ENCODE measurements at regions not wholly inside any gene's neighbourhood (a gene's known extent, or its start where the extent isn't known, plus 50 kb on each side); places are given as distances from the start of the nearest gene placed in this dataset.

GRCh38 chr5:99651298-99651697, 722.5 kb upstream of the CHD1 start:
- no peak overlapping the region for H3K4me3 Mint-ChIP-seq
- no peaks in the 10 kb centered on the region for H3K27me3 Mint-ChIP-seq
- no peaks in the 10 kb centered on the region for H3K36me3 Mint-ChIP-seq (ENCODE audit: low read depth)
- H3K27ac Mint-ChIP-seq = no peak overlapping the region
- H3K4me1 Mint-ChIP-seq (ENCODE audit: low read depth) = no peaks in the 10 kb centered on the region
- H3K9me3 Mint-ChIP-seq = no peaks in the 10 kb centered on the region

- Mint-ChIP-seq H3K4me1 (ENCODE audit: low read depth) (no peaks in the 10 kb centered on the region), H3K27me3 (no peaks in the 10 kb centered on the region), H3K36me3 (ENCODE audit: low read depth) (no peaks in the 10 kb centered on the region), H3K9me3 (peaks cover 4% of the 10 kb centered on the region), H3K4me3 (no peak overlapping the region), H3K27ac (no peak overlapping the region)
Measured at GRCh38 chr5:99646011-99646647, 717.3 kb upstream of the CHD1 start.

- no peak overlapping the region for H3K27ac Mint-ChIP-seq
- no peak overlapping the region for H3K4me3 Mint-ChIP-seq
- no peaks in the 10 kb centered on the region for H3K4me1 Mint-ChIP-seq (ENCODE audit: low read depth)
- H3K36me3 Mint-ChIP-seq (ENCODE audit: low read depth) = no peaks in the 10 kb centered on the region
- peaks cover 4% of the 10 kb centered on the region for H3K9me3 Mint-ChIP-seq
- H3K27me3 Mint-ChIP-seq = no peaks in the 10 kb centered on the region
Measured at GRCh38 chr5:99644822-99645221, 716.0 kb upstream of the CHD1 start.

GRCh38 chr5:99640646-99641045, 711.8 kb upstream of the CHD1 start:
- Mint-ChIP-seq H3K27me3 (no peaks in the 10 kb centered on the region), H3K4me1 (ENCODE audit: low read depth) (no peaks in the 10 kb centered on the region), H3K27ac (no peak overlapping the region), H3K4me3 (no peak overlapping the region), H3K36me3 (ENCODE audit: low read depth) (no peaks in the 10 kb centered on the region), H3K9me3 (peaks cover 4% of the 10 kb centered on the region)

GRCh38 chr5:99639905-99640304, 711.1 kb upstream of the CHD1 start:
- H3K4me1 Mint-ChIP-seq (ENCODE audit: low read depth) = no peaks in the 10 kb centered on the region
- no peak overlapping the region for H3K27ac Mint-ChIP-seq
- no peaks in the 10 kb centered on the region for H3K27me3 Mint-ChIP-seq
- no peak overlapping the region for H3K4me3 Mint-ChIP-seq
- H3K9me3 Mint-ChIP-seq = peaks cover 4% of the 10 kb centered on the region
- H3K36me3 Mint-ChIP-seq (ENCODE audit: low read depth) = no peaks in the 10 kb centered on the region

- no peak overlapping the region for H3K27ac Mint-ChIP-seq
- H3K27me3 Mint-ChIP-seq = no peaks in the 10 kb centered on the region
- H3K4me1 Mint-ChIP-seq (ENCODE audit: low read depth) = no peaks in the 10 kb centered on the region
- no peaks in the 10 kb centered on the region for H3K36me3 Mint-ChIP-seq (ENCODE audit: low read depth)
- H3K9me3 Mint-ChIP-seq = peaks cover 4% of the 10 kb centered on the region
- no peak overlapping the region for H3K4me3 Mint-ChIP-seq
Measured at GRCh38 chr5:99636663-99637062, 707.9 kb upstream of the CHD1 start.

GRCh38 chr5:99621772-99622681, 693.2 kb upstream of the CHD1 start:
- H3K9me3 Mint-ChIP-seq = peaks cover 15% of the 10 kb centered on the region
- H3K27ac Mint-ChIP-seq = no peak overlapping the region
- no peaks in the 10 kb centered on the region for H3K27me3 Mint-ChIP-seq

GRCh38 chr5:99617335-99617734, 688.5 kb upstream of the CHD1 start:
- no peak overlapping the region for H3K4me3 Mint-ChIP-seq
- no peaks in the 10 kb centered on the region for H3K4me1 Mint-ChIP-seq (ENCODE audit: low read depth)
- H3K27ac Mint-ChIP-seq = no peak overlapping the region
- H3K36me3 Mint-ChIP-seq (ENCODE audit: low read depth) = no peaks in the 10 kb centered on the region
- H3K27me3 Mint-ChIP-seq = no peaks in the 10 kb centered on the region
- no peaks in the 10 kb centered on the region for H3K9me3 Mint-ChIP-seq

More at GRCh38 chr5:99621772-99622681, 693.2 kb upstream of the CHD1 start:
- no peaks in the 10 kb centered on the region for H3K4me1 Mint-ChIP-seq (ENCODE audit: low read depth)
- H3K4me3 Mint-ChIP-seq = no peak overlapping the region
- no peaks in the 10 kb centered on the region for H3K36me3 Mint-ChIP-seq (ENCODE audit: low read depth)

- Mint-ChIP-seq H3K27me3 (no peaks in the 10 kb centered on the region), H3K9me3 (no peaks in the 10 kb centered on the region), H3K4me1 (ENCODE audit: low read depth) (no peaks in the 10 kb centered on the region), H3K4me3 (no peak overlapping the region), H3K36me3 (ENCODE audit: low read depth) (no peaks in the 10 kb centered on the region), H3K27ac (no peak overlapping the region)
Measured at GRCh38 chr5:99614888-99615287, 686.1 kb upstream of the CHD1 start.

GRCh38 chr5:99607124-99607523, 678.3 kb upstream of the CHD1 start:
- Mint-ChIP-seq H3K4me3 (no peak overlapping the region), H3K4me1 (ENCODE audit: low read depth) (no peaks in the 10 kb centered on the region), H3K36me3 (ENCODE audit: low read depth) (no peaks in the 10 kb centered on the region), H3K27me3 (no peaks in the 10 kb centered on the region), H3K27ac (no peak overlapping the region), H3K9me3 (no peaks in the 10 kb centered on the region)

- H3K27me3 Mint-ChIP-seq = no peaks in the 10 kb centered on the region
- H3K9me3 Mint-ChIP-seq = no peaks in the 10 kb centered on the region
- no peak overlapping the region for H3K4me3 Mint-ChIP-seq
- H3K27ac Mint-ChIP-seq = no peak overlapping the region
- H3K36me3 Mint-ChIP-seq (ENCODE audit: low read depth) = no peaks in the 10 kb centered on the region
- H3K4me1 Mint-ChIP-seq (ENCODE audit: low read depth) = no peaks in the 10 kb centered on the region
Measured at GRCh38 chr5:99605904-99606303, 677.1 kb upstream of the CHD1 start.

GRCh38 chr5:99600952-99601351, 672.1 kb upstream of the CHD1 start:
- Mint-ChIP-seq H3K36me3 (ENCODE audit: low read depth) (no peaks in the 10 kb centered on the region), H3K27ac (no peak overlapping the region), H3K27me3 (no peaks in the 10 kb centered on the region), H3K4me3 (no peak overlapping the region), H3K9me3 (no peaks in the 10 kb centered on the region), H3K4me1 (ENCODE audit: low read depth) (no peaks in the 10 kb centered on the region)

GRCh38 chr5:99590806-99591205, 662.0 kb upstream of the CHD1 start:
- H3K27me3 Mint-ChIP-seq = no peaks in the 10 kb centered on the region
- no peaks in the 10 kb centered on the region for H3K4me1 Mint-ChIP-seq (ENCODE audit: low read depth)
- no peaks in the 10 kb centered on the region for H3K36me3 Mint-ChIP-seq (ENCODE audit: low read depth)
- no peak overlapping the region for H3K27ac Mint-ChIP-seq
- H3K4me3 Mint-ChIP-seq = no peak overlapping the region
- peaks cover 5% of the 10 kb centered on the region for H3K9me3 Mint-ChIP-seq

GRCh38 chr5:99589424-99589823, 660.6 kb upstream of the CHD1 start:
- Mint-ChIP-seq H3K27ac (no peak overlapping the region), H3K9me3 (peaks cover 5% of the 10 kb centered on the region), H3K4me1 (ENCODE audit: low read depth) (no peaks in the 10 kb centered on the region), H3K27me3 (no peaks in the 10 kb centered on the region), H3K36me3 (ENCODE audit: low read depth) (no peaks in the 10 kb centered on the region), H3K4me3 (no peak overlapping the region)

GRCh38 chr5:99587983-99588382, 659.2 kb upstream of the CHD1 start:
- no peaks in the 10 kb centered on the region for H3K27me3 Mint-ChIP-seq
- no peak overlapping the region for H3K27ac Mint-ChIP-seq
- no peaks in the 10 kb centered on the region for H3K4me1 Mint-ChIP-seq (ENCODE audit: low read depth)
- peaks cover 5% of the 10 kb centered on the region for H3K9me3 Mint-ChIP-seq
- H3K4me3 Mint-ChIP-seq = no peak overlapping the region
- H3K36me3 Mint-ChIP-seq (ENCODE audit: low read depth) = no peaks in the 10 kb centered on the region

Data from stimulated activated naive CD8-positive, alpha-beta T cell treated with anti-CD3 and anti-CD28 coated beads, Interleukin-15, Interleukin-2, amounts not matched to agents 100 ng/mL and 50 ng/mL, for 24 hours (primary cell).